AML-193 (cell line): ENCODE measurements at regions not wholly inside any gene's neighbourhood (a gene's known extent, or its start where the extent isn't known, plus 50 kb on each side); places are given as distances from the start of the nearest gene placed in this dataset.
"Not testable (repeated sequence)": the region's sequence is repeated elsewhere in the genome, so short reads cannot be mapped to it uniquely, and the experiment has no call there.

ENCODE experiments used
- DNase-seq, 2 experiments: peaks; one replicate each; lab custom pipeline; 2025; lab: John Stamatoyannopoulos, UW

- no peak for DNase-seq
These were observed 116.1 kb downstream of the RIN2 start for GRCh38 chr20:19874040-19874727.

- DNase-seq: no peak
These were observed 117.5 kb downstream of the RIN2 start for GRCh38 chr20:19875376-19876221.

- no peak for DNase-seq
These were observed 118.9 kb downstream of the RIN2 start for GRCh38 chr20:19876828-19877460.

- not testable (repeated sequence) for DNase-seq
These were observed 121.8 kb downstream of the RIN2 start for GRCh38 chr20:19879874-19880255.

GRCh38 chr20:19880256-19881079 lies 122.4 kb downstream of the RIN2 start:
- no peak for DNase-seq

- DNase-seq: no peak
These were observed 123.2 kb downstream of the RIN2 start for GRCh38 chr20:19881080-19881840.

- no peak for DNase-seq
These were observed 123.9 kb downstream of the RIN2 start for GRCh38 chr20:19881990-19882389.

GRCh38 chr20:19882446-19882845 lies 124.4 kb downstream of the RIN2 start:
- DNase-seq: no peak

GRCh38 chr20:19883501-19883900 lies 125.4 kb downstream of the RIN2 start:
- DNase-seq: no peak

GRCh38 chr20:19885594-19885938 lies 127.5 kb downstream of the RIN2 start:
- no peak for DNase-seq

- DNase-seq: no peak
These were observed 128.0 kb downstream of the RIN2 start for GRCh38 chr20:19885939-19886660.

- DNase-seq: no peak
These were observed 128.7 kb downstream of the RIN2 start for GRCh38 chr20:19886661-19887288.

- DNase-seq: no peak
These were observed 129.4 kb upstream of the NAA20 start for GRCh38 chr20:19887556-19888268.

GRCh38 chr20:19888269-19888671 lies 128.9 kb upstream of the NAA20 start:
- no peak for DNase-seq

GRCh38 chr20:19889011-19889953 lies 127.9 kb upstream of the NAA20 start:
- DNase-seq: no peak

GRCh38 chr20:19890445-19891051 lies 126.6 kb upstream of the NAA20 start:
- DNase-seq: no peak

GRCh38 chr20:19893356-19893755 lies 123.8 kb upstream of the NAA20 start:
- no peak for DNase-seq

GRCh38 chr20:19895761-19896160 lies 121.4 kb upstream of the NAA20 start:
- no peak for DNase-seq
